K562 (cell line): ENCODE measurements at regions not wholly inside any gene's neighbourhood (a gene's known extent, or its start where the extent isn't known, plus 50 kb on each side); places are given as distances from the start of the nearest gene placed in this dataset.

Experiments used
- BDP1 ChIP-seq: IDR thresholded peaks from 3 replicates; pipeline ENCODE4 v1.6.1; 2011; ENCODE audit not compliant: insufficient read length, insufficient read depth
- E2F4 ChIP-seq: sonication (generic); formaldehyde crosslinking; IDR thresholded peaks from 2 replicates; pipeline ENCODE4 v1.8.0; 2022; ENCODE audit warnings: mild to moderate bottlenecking, low read depth, missing genetic modification reagents
- EGR1 ChIP-seq: fragments of 450-650 bp; conservative IDR thresholded peaks from 2 replicates; pipeline ENCODE4 v1.6.1; 2017; ENCODE audit warnings: mild to moderate bottlenecking
- MGA ChIP-seq: fragments of 450-650 bp; IDR thresholded peaks from 2 replicates; pipeline ENCODE4 v1.6.1; 2016; ENCODE audit warnings: mild to moderate bottlenecking, moderate library complexity
- NCOA2 ChIP-seq, 2 experiments: fragments of 450-650 bp; IDR thresholded peaks; 2 replicates each; pipeline ENCODE4 v1.6.1; 2018; ENCODE audit warnings: mild to moderate bottlenecking in 2 of 2, moderate library complexity in 1 of 2; ENCODE audit not compliant: partially characterized antibody in 2 of 2
- NKRF ChIP-seq: fragments of 450-650 bp; IDR thresholded peaks from 2 replicates; pipeline ENCODE4 v1.6.1; 2016; ENCODE audit warnings: borderline replicate concordance
- NR4A1 ChIP-seq, 2 experiments: fragments of 250-450 bp in 1 of 2; fragments of 450-650 bp in 1 of 2; sonication (Bioruptor Pico) in 1 of 2; IDR thresholded peaks; 2 replicates each; pipeline versions ENCODE4 v1.4.0 to v1.6.1; 2016 to 2020; ENCODE audit warnings: mild to moderate bottlenecking in 2 of 2, missing compliant biosample characterization in 1 of 2, missing genetic modification characterization in 1 of 2, moderate library complexity in 1 of 2
- PPARD ChIP-seq: fragments of 250-450 bp; sonication (Bioruptor Pico); IDR thresholded peaks from 2 replicates; pipeline ENCODE4 v1.8.0; 2022; ENCODE audit warnings: inconsistent platforms, mild to moderate bottlenecking, moderate library complexity

- TF ChIP-seq MGA (no peak), NCOA2 (IDR thresholded peaks at IDR 0.05; ENCODE audit: partially characterized antibody in 2 of 2) (no peak), PPARD (CRISPR knock-in tag) (no peak), EGR1 (no peak), BDP1 (no peak), NKRF (no peak), NR4A1 (CRISPR knock-in tag; IDR thresholded peaks at IDR 0.05) (no peak), NR4A1 (tag; IDR thresholded peaks at IDR 0.05) (no peak), E2F4 (CRISPR knock-in tag) (no peak)
Measured at GRCh38 chr11:87879118-87879517, 296.1 kb downstream of the RAB38 start (continued).
